GM12892 (cell line): ENCODE measurements at regions not wholly inside any gene's neighbourhood (a gene's known extent, or its start where the extent isn't known, plus 50 kb on each side); places are given as distances from the start of the nearest gene placed in this dataset.

Experiments used
- POLR2A ChIP-seq: IDR thresholded peaks from 2 replicates; pipeline ENCODE4 v1.6.1; 2011; ENCODE audit warnings: low read depth, low read length, control low read depth
- POLR2AphosphoS5 ChIP-seq: IDR thresholded peaks from 2 replicates; pipeline ENCODE4 v1.6.1; 2011; ENCODE audit warnings: low read depth, low read length, control low read depth
- TAF1 ChIP-seq: IDR thresholded peaks from 2 replicates; pipeline ENCODE4 v1.6.1; 2011; ENCODE audit warnings: low read depth, mild to moderate bottlenecking, control low read depth, low read length, borderline replicate concordance

GRCh38 chr22:48075604-48076003, 1313.2 kb downstream of the TBC1D22A start:
- no peak for TF ChIP-seq POLR2A
- no peak for TF ChIP-seq TAF1
- TF ChIP-seq POLR2AphosphoS5: no peak
